Loucy (cell line): ENCODE measurements at regions not wholly inside any gene's neighbourhood (a gene's known extent, or its start where the extent isn't known, plus 50 kb on each side); places are given as distances from the start of the nearest gene placed in this dataset.

Experiments
- H2AFZ ChIP-seq: fragments of 200-600 bp; sonication (generic); 2 replicates; pipeline ENCODE4 v1.6.0; 2016; ENCODE audit warnings: antibody characterized with exemption, mild to moderate bottlenecking, low read length, moderate library complexity
- H3F3A ChIP-seq: fragments of 200-600 bp; 2 replicates; pipeline ENCODE4 v1.6.0; 2016; ENCODE audit warnings: antibody characterized with exemption, low read depth, mild to moderate bottlenecking
- H3K27me3 ChIP-seq: fragments of 200-600 bp; sonication (generic); 2 replicates; pipeline ENCODE4 v1.6.1; 2014; ENCODE audit warnings: low read length, mild to moderate bottlenecking; ENCODE audit not compliant: insufficient read depth, poor library complexity, severe bottlenecking
- H3K36me3 ChIP-seq: fragments of 200-600 bp; sonication (generic); 2 replicates; pipeline ENCODE4 v1.6.1; 2016; ENCODE audit warnings: low read length; ENCODE audit not compliant: insufficient read depth
- H3K4me1 ChIP-seq: fragments of 200-600 bp; sonication (generic); 2 replicates; pipeline ENCODE4 v1.5.1; 2014; ENCODE audit warnings: low read length, mild to moderate bottlenecking; ENCODE audit not compliant: insufficient read depth, poor library complexity, severe bottlenecking
- H3K4me2 ChIP-seq: fragments of 200-600 bp; sonication (generic); 2 replicates; pipeline ENCODE4 v1.6.0; 2014; ENCODE audit warnings: antibody characterized with exemption, low read length, low read depth, mild to moderate bottlenecking; ENCODE audit not compliant: poor library complexity, severe bottlenecking
- H3K4me3 ChIP-seq: fragments of 200-600 bp; sonication (generic); 2 replicates; pipeline ENCODE4 v1.5.1; 2014; ENCODE audit warnings: low read length, mild to moderate bottlenecking, mixed read lengths; ENCODE audit not compliant: poor library complexity, severe bottlenecking
- H3K79me2 ChIP-seq: fragments of 200-600 bp; sonication (generic); 2 replicates; pipeline ENCODE4 v1.6.1; 2014; ENCODE audit warnings: low read length; ENCODE audit not compliant: insufficient read depth
- H3K9ac ChIP-seq: fragments of 200-600 bp; sonication (generic); 2 replicates; pipeline ENCODE4 v1.6.0; 2014; ENCODE audit warnings: mild to moderate bottlenecking, low read depth, low read length, moderate library complexity; ENCODE audit not compliant: poor library complexity, severe bottlenecking
- H3K9me2 ChIP-seq: fragments of 200-600 bp; sonication (generic); replicated peaks from 2 replicates; pipeline ENCODE4 v1.6.1; 2016; ENCODE audit warnings: low read depth, low read length, mixed read lengths
- H3K9me3 ChIP-seq: fragments of 200-600 bp; sonication (generic); 2 replicates; pipeline ENCODE4 v1.6.1; 2014; ENCODE audit warnings: mild to moderate bottlenecking, antibody characterized with exemption, low read length, low read depth; ENCODE audit not compliant: insufficient read depth
- H4K20me1 ChIP-seq: fragments of 200-600 bp; sonication (generic); 2 replicates; pipeline ENCODE4 v1.6.0; 2014; ENCODE audit warnings: antibody characterized with exemption, low read length, mild to moderate bottlenecking; ENCODE audit not compliant: insufficient read depth, poor library complexity, severe bottlenecking
- CTCF ChIP-seq: fragments of 200-600 bp; sonication (generic); conservative IDR thresholded peaks from 2 replicates; pipeline ENCODE4 v1.5.1; 2014; ENCODE audit warnings: mild to moderate bottlenecking, antibody characterized with exemption, low read length
- EZH2phosphoT487 ChIP-seq: fragments of 200-600 bp; IDR thresholded peaks from 2 replicates; pipeline ENCODE4 v1.6.1; 2018; ENCODE audit warnings: antibody characterized with exemption, mild to moderate bottlenecking, moderate library complexity, borderline replicate concordance

GRCh38 chr16:56019274-56019673 is 144.1 kb upstream of the CES5A start:
- Histone ChIP-seq H3K36me3 (no peaks in the 10 kb centered on the region), H3K9me3 (no peaks in the 10 kb centered on the region), H3K4me1 (no peaks in the 10 kb centered on the region), H3K79me2 (no peaks in the 10 kb centered on the region), H3K4me3 (no peak overlapping the region), H3K9ac (no peak overlapping the region), H3K4me2 (no peak overlapping the region), H3K9me2 (no peaks in the 10 kb centered on the region), H4K20me1 (no peaks in the 10 kb centered on the region), H2AFZ (no peak overlapping the region), H3K27me3 (no peaks in the 10 kb centered on the region), H3F3A (no peaks in the 10 kb centered on the region)
- TF ChIP-seq CTCF (no peak), EZH2phosphoT487 (no peak)

- no peak overlapping the region for H3K4me2 ChIP-seq
- TF ChIP-seq EZH2phosphoT487 (no peak), CTCF (no peak)
- no peak overlapping the region for H3K4me3 ChIP-seq
- H2AFZ ChIP-seq, result no peak overlapping the region
- no peaks in the 10 kb centered on the region for H3K36me3 ChIP-seq
- no peaks in the 10 kb centered on the region for H3K79me2 ChIP-seq
- no peaks in the 10 kb centered on the region for H3K9me2 ChIP-seq
- no peak overlapping the region for H3K9ac ChIP-seq
- no peaks in the 10 kb centered on the region for H3F3A ChIP-seq
- H3K9me3 ChIP-seq, result no peaks in the 10 kb centered on the region
- H4K20me1 ChIP-seq, result no peaks in the 10 kb centered on the region
- H3K4me1 ChIP-seq, result no peaks in the 10 kb centered on the region
- no peaks in the 10 kb centered on the region for H3K27me3 ChIP-seq
These were observed 138.9 kb upstream of the CES5A start for GRCh38 chr16:56013962-56014552.

GRCh38 chr16:56012482-56012811 is 137.3 kb upstream of the CES5A start:
- H3K36me3 ChIP-seq, result no peaks in the 10 kb centered on the region
- H3K9me2 ChIP-seq, result no peaks in the 10 kb centered on the region
- H4K20me1 ChIP-seq, result no peaks in the 10 kb centered on the region
- no peaks in the 10 kb centered on the region for H3F3A ChIP-seq
- H3K4me3 ChIP-seq, result no peak overlapping the region
- no peaks in the 10 kb centered on the region for H3K27me3 ChIP-seq
- no peaks in the 10 kb centered on the region for H3K9me3 ChIP-seq
- H3K4me2 ChIP-seq, result no peak overlapping the region
- H2AFZ ChIP-seq, result no peak overlapping the region
- TF ChIP-seq EZH2phosphoT487 (no peak), CTCF (no peak)
- H3K4me1 ChIP-seq, result no peaks in the 10 kb centered on the region
- H3K79me2 ChIP-seq, result no peaks in the 10 kb centered on the region
- H3K9ac ChIP-seq, result no peak overlapping the region
